Posterior vena cava (tissue), 2 donors: ENCODE measurements at regions not wholly inside any gene's neighbourhood (a gene's known extent, or its start where the extent isn't known, plus 50 kb on each side); places are given as distances from the start of the nearest gene placed in this dataset.

ENCODE experiments used
- DNase-seq: peaks from one replicate; pipeline ENCODE4 v3.0.0-alpha.2; 2020; ENCODE audit warnings: low spot score
- intact Hi-C, 2 donors: fragments of 100-400 bp; cut with DNase I; formaldehyde crosslinking; loops; one replicate each; pipeline versions ENCODE4 v1.14.1 to v1.14.2; 2022 to 2023
- donor health status: DM: yes; HTN: yes; CAD: no.
- donor health status: DM: yes; HTN: yes; CAD: no.

- DNase-seq, result no peak
- intact Hi-C loops, result no loop called here
Measured at GRCh38 chr5:13572163-13572562, 372.3 kb downstream of the DNAH5 start.

- DNase-seq, result no peak
- intact Hi-C loops, result no loop called here
Measured at GRCh38 chr5:13569090-13569715, 375.3 kb downstream of the DNAH5 start.

- intact Hi-C loops, result no loop called here
- no peak for DNase-seq
Measured at GRCh38 chr5:13567819-13568218, 376.7 kb downstream of the DNAH5 start.

- no peak for DNase-seq
- intact Hi-C loops, result no loop called here
Measured at GRCh38 chr5:13566871-13567339, 377.6 kb downstream of the DNAH5 start.

- intact Hi-C loops, result no loop called here
- DNase-seq, result no peak
Measured at GRCh38 chr5:13558408-13558807, 386.1 kb downstream of the DNAH5 start.

GRCh38 chr5:13553896-13554295, 390.6 kb downstream of the DNAH5 start:
- intact Hi-C loops, result no loop called here
- DNase-seq, result no peak

GRCh38 chr5:13552361-13552760, 392.1 kb downstream of the DNAH5 start:
- DNase-seq, result no peak
- intact Hi-C loops, result no loop called here

- no peak for DNase-seq
- intact Hi-C loops, result no loop called here
Measured at GRCh38 chr5:13551645-13552044, 392.8 kb downstream of the DNAH5 start.

- DNase-seq, result no peak
- intact Hi-C loops, result no loop called here
Measured at GRCh38 chr5:13540168-13540750, 404.2 kb downstream of the DNAH5 start.

- DNase-seq, result no peak
- intact Hi-C loops, result no loop called here
Measured at GRCh38 chr5:13536933-13537332, 407.6 kb downstream of the DNAH5 start.

- intact Hi-C loops, result no loop called here
- DNase-seq, result no peak
Measured at GRCh38 chr5:13533833-13534232, 410.7 kb downstream of the DNAH5 start.

- intact Hi-C loops, result loop anchor here in 1 of 2 donors (5.0 kb wide), 1 partner anchor 1352 kb away; no protein-coding TSS in a partner anchor
- DNase-seq, result no peak
Measured at GRCh38 chr5:13529300-13529699, 415.2 kb downstream of the DNAH5 start.

- intact Hi-C loops, result loop anchor here in 1 of 2 donors (5.0 kb wide), 1 partner anchor 1348 kb away; no protein-coding TSS in a partner anchor
- DNase-seq, result no peak
Measured at GRCh38 chr5:13524936-13525335, 419.6 kb downstream of the DNAH5 start.

GRCh38 chr5:13519131-13519530, 425.4 kb downstream of the DNAH5 start:
- intact Hi-C loops, result no loop called here
- no peak for DNase-seq

GRCh38 chr5:13516195-13516594, 428.3 kb downstream of the DNAH5 start:
- intact Hi-C loops, result no loop called here

GRCh38 chr5:13511442-13511841, 433.0 kb downstream of the DNAH5 start:
- DNase-seq, result no peak
- intact Hi-C loops, result no loop called here

More at GRCh38 chr5:13516195-13516594, 428.3 kb downstream of the DNAH5 start:
- no peak for DNase-seq

GRCh38 chr5:13510616-13511015, 433.9 kb downstream of the DNAH5 start:
- intact Hi-C loops, result no loop called here
- no peak for DNase-seq

GRCh38 chr5:13508559-13508958, 435.9 kb downstream of the DNAH5 start:
- DNase-seq, result no peak
- intact Hi-C loops, result no loop called here

GRCh38 chr5:13505326-13505725, 439.2 kb downstream of the DNAH5 start:
- intact Hi-C loops, result no loop called here
- DNase-seq, result no peak

- no peak for DNase-seq
- intact Hi-C loops, result no loop called here
Measured at GRCh38 chr5:13503017-13503416, 441.5 kb downstream of the DNAH5 start.

GRCh38 chr5:13501176-13501575, 443.3 kb downstream of the DNAH5 start:
- intact Hi-C loops, result no loop called here
- DNase-seq, result no peak
